ENCODE measurements at regions not wholly inside any gene's neighbourhood (a gene's known extent, or its start where the extent isn't known, plus 50 kb on each side); places are given as distances from the start of the nearest gene placed in this dataset.

DNA sequence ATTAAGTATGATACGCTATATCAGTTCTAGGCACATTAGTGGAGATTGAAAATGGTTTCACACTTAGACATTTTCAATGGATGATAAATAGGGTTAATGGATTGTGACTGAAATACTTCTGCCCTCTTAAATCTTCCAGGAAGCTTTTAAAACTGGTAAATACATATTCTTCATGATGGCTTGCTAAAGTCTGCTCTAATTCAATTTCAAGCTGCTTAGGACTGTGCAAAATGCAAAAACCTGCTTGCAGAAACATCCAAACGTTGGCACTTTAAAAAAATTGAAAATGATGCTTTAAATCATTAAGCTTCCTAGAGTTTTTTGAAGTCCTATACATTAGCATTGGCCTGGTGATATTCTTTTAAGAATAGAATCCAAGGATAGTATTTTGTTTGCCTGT lies 214.8 kb upstream of the FSHR start:
- 70 to 74% methylated on average over 2 of the region's 2 CpGs for WGBS, 2 donors
- DNase-seq (ENCODE audit: low spot score in 2 of 2), result no peak
- TF ChIP-seq CTCF (IDR thresholded peaks at IDR 0.05), result no peak
- TF ChIP-seq POLR2A (IDR thresholded peaks at IDR 0.05), result no peak
- no peak overlapping the region for H3K4me3 ChIP-seq (ENCODE audit: low read depth, poor library complexity, severe bottlenecking)
- intact Hi-C loops (cut with DNase I; ENCODE audit: low total_unique reads), result no loop called here

GRCh38 chr2:49367003-49367402 lies 212.7 kb upstream of the FSHR start:
- no peak for DNase-seq (ENCODE audit: low spot score in 2 of 2)
- TF ChIP-seq POLR2A (IDR thresholded peaks at IDR 0.05) (no peak), CTCF (IDR thresholded peaks at IDR 0.05) (no peak)
- intact Hi-C loops (cut with DNase I; ENCODE audit: low total_unique reads), result no loop called here
- H3K4me3 ChIP-seq (ENCODE audit: low read depth, poor library complexity, severe bottlenecking), result no peak overlapping the region

DNA sequence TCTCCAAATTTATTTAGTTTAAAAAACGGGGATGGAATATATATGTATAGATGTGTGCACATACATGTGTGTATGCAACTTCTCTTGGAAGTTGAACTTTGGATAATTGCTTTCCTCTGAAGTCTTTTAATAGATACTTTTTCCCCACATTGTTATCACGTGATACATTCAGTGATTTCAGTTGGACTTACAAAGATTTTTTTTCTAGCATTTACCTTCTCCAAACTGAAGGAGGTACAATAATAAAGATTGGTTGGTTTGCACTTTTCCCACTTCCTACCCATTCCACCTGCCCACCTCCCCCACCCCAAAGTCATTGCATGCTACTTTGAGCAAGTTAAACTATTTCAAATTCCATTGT lies 206.1 kb upstream of the FSHR start:
- TF ChIP-seq CTCF (IDR thresholded peaks at IDR 0.05) (no peak), POLR2A (IDR thresholded peaks at IDR 0.05) (no peak)
- no peak overlapping the region for H3K4me3 ChIP-seq (ENCODE audit: low read depth, poor library complexity, severe bottlenecking)
- intact Hi-C loops (cut with DNase I; ENCODE audit: low total_unique reads), result no loop called here
- WGBS, 2 donors, result 38 to 45% methylated on average over 2 of the region's 2 CpGs
- DNase-seq (ENCODE audit: low spot score in 2 of 2), result no peak

- TF ChIP-seq CTCF (IDR thresholded peaks at IDR 0.05) (no peak), POLR2A (IDR thresholded peaks at IDR 0.05) (no peak)
- 43 to 46% methylated on average over 2 of the region's 2 CpGs for WGBS, 2 donors
- DNase-seq (ENCODE audit: low spot score in 2 of 2), result no peak
- H3K4me3 ChIP-seq (ENCODE audit: low read depth, poor library complexity, severe bottlenecking), result no peak overlapping the region
- intact Hi-C loops (cut with DNase I; ENCODE audit: low total_unique reads), result no loop called here
Measured at GRCh38 chr2:49359721-49360406, 205.5 kb upstream of the FSHR start.

GRCh38 chr2:49355611-49356010 lies 201.3 kb upstream of the FSHR start:
- no peak overlapping the region for H3K4me3 ChIP-seq (ENCODE audit: low read depth, poor library complexity, severe bottlenecking)
- DNase-seq (ENCODE audit: low spot score in 2 of 2), result no peak
- intact Hi-C loops (cut with DNase I; ENCODE audit: low total_unique reads), result no loop called here
- no peak for TF ChIP-seq CTCF (IDR thresholded peaks at IDR 0.05)
- TF ChIP-seq POLR2A (IDR thresholded peaks at IDR 0.05), result no peak

DNA sequence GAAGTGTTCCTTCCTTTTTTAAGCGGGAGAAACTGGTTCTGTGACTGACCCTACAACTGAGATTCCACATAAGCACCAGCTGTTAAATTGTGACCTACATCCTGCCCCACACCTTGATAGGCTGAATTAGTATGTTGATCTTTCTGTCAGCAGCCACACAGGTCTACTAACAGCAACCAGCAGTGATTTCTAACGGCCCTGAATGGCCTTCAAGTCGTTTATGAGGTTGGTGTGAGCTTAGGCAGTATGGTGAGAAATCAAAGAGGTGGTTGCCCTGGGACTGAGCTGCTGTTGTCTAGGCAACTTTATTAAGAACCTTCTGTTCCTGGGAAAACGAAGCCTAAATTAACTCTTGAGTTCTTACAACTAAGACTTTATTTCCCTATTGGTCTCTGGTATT lies 197.2 kb upstream of the FSHR start:
- TF ChIP-seq CTCF (IDR thresholded peaks at IDR 0.05) (no peak), POLR2A (IDR thresholded peaks at IDR 0.05) (no peak)
- DNase-seq (ENCODE audit: low spot score in 2 of 2), result no peak
- intact Hi-C loops (cut with DNase I; ENCODE audit: low total_unique reads), result no loop called here
- WGBS, 2 donors, result 47 to 51% methylated on average over 4 of the region's 4 CpGs
- H3K4me3 ChIP-seq (ENCODE audit: low read depth, poor library complexity, severe bottlenecking), result no peak overlapping the region
